Liver (tissue), 3 donors: ENCODE measurements at regions not wholly inside any gene's neighbourhood (a gene's known extent, or its start where the extent isn't known, plus 50 kb on each side); places are given as distances from the start of the nearest gene placed in this dataset.

Source experiments
- EGR1 ChIP-seq, 2 donors: IDR thresholded peaks; 2 replicates each; pipeline ENCODE4 v1.6.1; 2016 to 2018; ENCODE audit warnings: antibody characterized with exemption in 2 of 2, low read depth in 2 of 2
- JUND ChIP-seq, 2 donors: IDR thresholded peaks; 2 replicates each; pipeline ENCODE4 v1.6.1; 2016; ENCODE audit warnings: antibody characterized with exemption in 2 of 2
- TAF1 ChIP-seq: conservative IDR thresholded peaks from 2 replicates; pipeline ENCODE4 v1.6.1; 2016; ENCODE audit warnings: antibody characterized with exemption, mild to moderate bottlenecking
- YY1 ChIP-seq: IDR thresholded peaks from 2 replicates; pipeline ENCODE4 v1.6.1; 2016; ENCODE audit warnings: antibody characterized with exemption, mild to moderate bottlenecking
- TF ChIP-seq, protein P1 (sequence below): fragments of 150-350 bp; IDR thresholded peaks from 2 replicates; pipeline ENCODE4 v1.5.1; 2017; ENCODE audit warnings: improper control_type of control experiment, low read depth, low read length; ENCODE audit not compliant: missing input control
- TF ChIP-seq, protein P2 (sequence below): IDR thresholded peaks from 2 replicates; pipeline ENCODE4 v1.6.1; 2016; ENCODE audit warnings: antibody characterized with exemption
- TF ChIP-seq, protein P3 (sequence below): IDR thresholded peaks from 2 replicates; pipeline ENCODE4 v1.6.1; 2016; ENCODE audit warnings: antibody characterized with exemption
- TF ChIP-seq, protein P4 (sequence below): IDR thresholded peaks from 2 replicates; pipeline ENCODE4 v1.6.1; 2016; ENCODE audit warnings: antibody characterized with exemption
- TF ChIP-seq, protein P5 (sequence below): IDR thresholded peaks from 2 replicates; pipeline ENCODE4 v1.6.1; 2016; ENCODE audit warnings: antibody characterized with exemption, mild to moderate bottlenecking
- donor health status: healthy.
- donor health status: healthy.

DNA sequence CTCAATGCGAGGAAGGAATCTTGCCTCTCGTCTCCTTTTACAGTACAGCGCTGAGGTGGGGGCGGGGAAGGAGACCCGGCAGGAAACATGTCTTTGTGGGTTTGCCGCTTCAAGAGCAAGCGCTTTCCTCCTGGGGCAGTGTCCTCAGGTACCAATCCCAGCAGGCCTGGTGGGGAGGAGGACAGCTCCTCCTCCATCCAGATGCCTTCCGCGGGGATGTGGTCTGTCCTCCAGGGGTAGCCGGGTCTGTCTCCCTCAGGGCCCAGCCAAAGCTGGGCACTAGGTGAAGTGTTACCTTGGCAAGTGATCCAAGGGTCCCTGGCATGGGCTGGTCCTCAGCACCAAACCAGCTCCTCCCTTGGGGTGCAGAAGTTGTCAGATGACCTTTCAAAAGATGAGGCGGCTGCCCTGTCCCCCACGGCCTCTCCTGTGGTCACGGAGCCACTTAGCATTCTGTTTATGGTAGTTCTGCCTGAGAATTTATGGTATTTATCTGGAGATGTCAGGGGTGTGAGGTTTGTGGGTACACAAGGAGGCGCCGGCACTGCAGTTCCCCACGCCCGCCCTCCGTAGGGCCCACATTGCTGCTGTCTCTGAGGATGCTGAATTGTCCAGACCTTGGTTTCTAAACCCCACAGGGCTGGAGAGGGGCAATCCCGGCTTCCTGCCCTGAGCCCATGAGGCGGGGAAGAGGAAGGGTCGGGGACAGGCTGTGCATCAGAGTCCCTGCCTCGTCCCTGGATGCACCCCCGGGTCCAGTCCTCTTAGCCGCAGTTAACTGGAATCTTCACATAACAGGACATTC lies 93.5 kb upstream of the ANO1 start:
- TF ChIP-seq, protein P1, sequence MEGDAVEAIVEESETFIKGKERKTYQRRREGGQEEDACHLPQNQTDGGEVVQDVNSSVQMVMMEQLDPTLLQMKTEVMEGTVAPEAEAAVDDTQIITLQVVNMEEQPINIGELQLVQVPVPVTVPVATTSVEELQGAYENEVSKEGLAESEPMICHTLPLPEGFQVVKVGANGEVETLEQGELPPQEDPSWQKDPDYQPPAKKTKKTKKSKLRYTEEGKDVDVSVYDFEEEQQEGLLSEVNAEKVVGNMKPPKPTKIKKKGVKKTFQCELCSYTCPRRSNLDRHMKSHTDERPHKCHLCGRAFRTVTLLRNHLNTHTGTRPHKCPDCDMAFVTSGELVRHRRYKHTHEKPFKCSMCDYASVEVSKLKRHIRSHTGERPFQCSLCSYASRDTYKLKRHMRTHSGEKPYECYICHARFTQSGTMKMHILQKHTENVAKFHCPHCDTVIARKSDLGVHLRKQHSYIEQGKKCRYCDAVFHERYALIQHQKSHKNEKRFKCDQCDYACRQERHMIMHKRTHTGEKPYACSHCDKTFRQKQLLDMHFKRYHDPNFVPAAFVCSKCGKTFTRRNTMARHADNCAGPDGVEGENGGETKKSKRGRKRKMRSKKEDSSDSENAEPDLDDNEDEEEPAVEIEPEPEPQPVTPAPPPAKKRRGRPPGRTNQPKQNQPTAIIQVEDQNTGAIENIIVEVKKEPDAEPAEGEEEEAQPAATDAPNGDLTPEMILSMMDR, result no peak
- TF ChIP-seq JUND (IDR thresholded peaks at IDR 0.05), result no peak
- TF ChIP-seq, protein P2, sequence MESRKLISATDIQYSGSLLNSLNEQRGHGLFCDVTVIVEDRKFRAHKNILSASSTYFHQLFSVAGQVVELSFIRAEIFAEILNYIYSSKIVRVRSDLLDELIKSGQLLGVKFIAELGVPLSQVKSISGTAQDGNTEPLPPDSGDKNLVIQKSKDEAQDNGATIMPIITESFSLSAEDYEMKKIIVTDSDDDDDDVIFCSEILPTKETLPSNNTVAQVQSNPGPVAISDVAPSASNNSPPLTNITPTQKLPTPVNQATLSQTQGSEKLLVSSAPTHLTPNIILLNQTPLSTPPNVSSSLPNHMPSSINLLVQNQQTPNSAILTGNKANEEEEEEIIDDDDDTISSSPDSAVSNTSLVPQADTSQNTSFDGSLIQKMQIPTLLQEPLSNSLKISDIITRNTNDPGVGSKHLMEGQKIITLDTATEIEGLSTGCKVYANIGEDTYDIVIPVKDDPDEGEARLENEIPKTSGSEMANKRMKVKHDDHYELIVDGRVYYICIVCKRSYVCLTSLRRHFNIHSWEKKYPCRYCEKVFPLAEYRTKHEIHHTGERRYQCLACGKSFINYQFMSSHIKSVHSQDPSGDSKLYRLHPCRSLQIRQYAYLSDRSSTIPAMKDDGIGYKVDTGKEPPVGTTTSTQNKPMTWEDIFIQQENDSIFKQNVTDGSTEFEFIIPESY, result no peak
- TF ChIP-seq YY1, result no peak
- TF ChIP-seq, protein P3, sequence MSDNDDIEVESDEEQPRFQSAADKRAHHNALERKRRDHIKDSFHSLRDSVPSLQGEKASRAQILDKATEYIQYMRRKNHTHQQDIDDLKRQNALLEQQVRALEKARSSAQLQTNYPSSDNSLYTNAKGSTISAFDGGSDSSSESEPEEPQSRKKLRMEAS, result no peak
- TF ChIP-seq, protein P4, sequence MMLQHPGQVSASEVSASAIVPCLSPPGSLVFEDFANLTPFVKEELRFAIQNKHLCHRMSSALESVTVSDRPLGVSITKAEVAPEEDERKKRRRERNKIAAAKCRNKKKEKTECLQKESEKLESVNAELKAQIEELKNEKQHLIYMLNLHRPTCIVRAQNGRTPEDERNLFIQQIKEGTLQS, result no peak
- TF ChIP-seq, protein P5, sequence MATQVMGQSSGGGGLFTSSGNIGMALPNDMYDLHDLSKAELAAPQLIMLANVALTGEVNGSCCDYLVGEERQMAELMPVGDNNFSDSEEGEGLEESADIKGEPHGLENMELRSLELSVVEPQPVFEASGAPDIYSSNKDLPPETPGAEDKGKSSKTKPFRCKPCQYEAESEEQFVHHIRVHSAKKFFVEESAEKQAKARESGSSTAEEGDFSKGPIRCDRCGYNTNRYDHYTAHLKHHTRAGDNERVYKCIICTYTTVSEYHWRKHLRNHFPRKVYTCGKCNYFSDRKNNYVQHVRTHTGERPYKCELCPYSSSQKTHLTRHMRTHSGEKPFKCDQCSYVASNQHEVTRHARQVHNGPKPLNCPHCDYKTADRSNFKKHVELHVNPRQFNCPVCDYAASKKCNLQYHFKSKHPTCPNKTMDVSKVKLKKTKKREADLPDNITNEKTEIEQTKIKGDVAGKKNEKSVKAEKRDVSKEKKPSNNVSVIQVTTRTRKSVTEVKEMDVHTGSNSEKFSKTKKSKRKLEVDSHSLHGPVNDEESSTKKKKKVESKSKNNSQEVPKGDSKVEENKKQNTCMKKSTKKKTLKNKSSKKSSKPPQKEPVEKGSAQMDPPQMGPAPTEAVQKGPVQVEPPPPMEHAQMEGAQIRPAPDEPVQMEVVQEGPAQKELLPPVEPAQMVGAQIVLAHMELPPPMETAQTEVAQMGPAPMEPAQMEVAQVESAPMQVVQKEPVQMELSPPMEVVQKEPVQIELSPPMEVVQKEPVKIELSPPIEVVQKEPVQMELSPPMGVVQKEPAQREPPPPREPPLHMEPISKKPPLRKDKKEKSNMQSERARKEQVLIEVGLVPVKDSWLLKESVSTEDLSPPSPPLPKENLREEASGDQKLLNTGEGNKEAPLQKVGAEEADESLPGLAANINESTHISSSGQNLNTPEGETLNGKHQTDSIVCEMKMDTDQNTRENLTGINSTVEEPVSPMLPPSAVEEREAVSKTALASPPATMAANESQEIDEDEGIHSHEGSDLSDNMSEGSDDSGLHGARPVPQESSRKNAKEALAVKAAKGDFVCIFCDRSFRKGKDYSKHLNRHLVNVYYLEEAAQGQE, result no peak
- TF ChIP-seq TAF1, result no peak
- no peak for TF ChIP-seq EGR1 (IDR thresholded peaks at IDR 0.05; ENCODE audit: low read depth in 2 of 2)
